Trophoblast cell (in vitro differentiated cells and primary cell): ENCODE measurements at regions not wholly inside any gene's neighbourhood (a gene's known extent, or its start where the extent isn't known, plus 50 kb on each side); places are given as distances from the start of the nearest gene placed in this dataset.

Experiments used
- DNase-seq, 2 donors: peaks; one replicate each; pipeline ENCODE4 v3.0.0-alpha.2; 2016
- H2AFZ ChIP-seq: 2 replicates; pipeline ENCODE4 v1.6.1; 2013; ENCODE audit warnings: low read length, moderate library complexity, mild to moderate bottlenecking; ENCODE audit not compliant: insufficient read depth, poor library complexity
- H2AK5ac ChIP-seq: 2 replicates; pipeline ENCODE4 v1.6.1; 2013; ENCODE audit warnings: mild to moderate bottlenecking, low read length
- H2BK120ac ChIP-seq: 2 replicates; pipeline ENCODE4 v1.6.1; 2013; ENCODE audit warnings: low read length, mild to moderate bottlenecking, moderate library complexity; ENCODE audit not compliant: insufficient read depth, poor library complexity
- H2BK12ac ChIP-seq: 2 replicates; pipeline ENCODE4 v1.6.1; 2013; ENCODE audit warnings: mild to moderate bottlenecking, low read length, moderate library complexity
- H2BK5ac ChIP-seq: 2 replicates; pipeline ENCODE4 v1.6.1; 2013; ENCODE audit warnings: low read length, low read depth, moderate library complexity, mild to moderate bottlenecking; ENCODE audit not compliant: poor library complexity
- H3K14ac ChIP-seq: 2 replicates; pipeline ENCODE4 v1.6.1; 2013; ENCODE audit warnings: mild to moderate bottlenecking, low read length
- H3K18ac ChIP-seq: 2 replicates; pipeline ENCODE4 v1.6.1; 2013; ENCODE audit warnings: mild to moderate bottlenecking, low read length
- H3K23ac ChIP-seq: 2 replicates; pipeline ENCODE4 v1.6.1; 2013; ENCODE audit warnings: low read length
- H3K27ac ChIP-seq: 2 replicates; pipeline ENCODE4 v1.5.1; 2013; ENCODE audit warnings: low read depth, mild to moderate bottlenecking, inconsistent platforms, low read length, moderate library complexity
- H3K27me3 ChIP-seq: 2 replicates; pipeline ENCODE4 v1.6.1; 2013; ENCODE audit warnings: inconsistent platforms, mild to moderate bottlenecking, low read length, moderate library complexity; ENCODE audit not compliant: insufficient read depth
- H3K36me3 ChIP-seq, 2 experiments: 1 replicate in 1 of 2; 2 replicates in 1 of 2; pipeline ENCODE4 v1.6.1; 2013; ENCODE audit warnings: low read length in 2 of 2, mild to moderate bottlenecking in 2 of 2, moderate library complexity in 1 of 2; ENCODE audit not compliant: insufficient read depth in 2 of 2, control insufficient read depth in 1 of 2
- H3K4ac ChIP-seq: 2 replicates; pipeline ENCODE4 v1.6.1; 2013; ENCODE audit warnings: low read depth, mild to moderate bottlenecking, low read length, moderate library complexity
- H3K4me1 ChIP-seq, 2 experiments: 1 replicate in 1 of 2; 2 replicates in 1 of 2; pipeline ENCODE4 v1.6.1; 2013; ENCODE audit warnings: low read length in 2 of 2, mild to moderate bottlenecking in 2 of 2, moderate library complexity in 1 of 2; ENCODE audit not compliant: insufficient read depth in 2 of 2, control insufficient read depth in 1 of 2
- H3K4me2 ChIP-seq: 2 replicates; pipeline ENCODE4 v1.6.1; 2013; ENCODE audit warnings: inconsistent platforms, mild to moderate bottlenecking, low read length, moderate library complexity
- H3K4me3 ChIP-seq: 2 replicates; pipeline ENCODE4 v1.5.1; 2013; ENCODE audit warnings: mild to moderate bottlenecking, low read depth, low read length, inconsistent platforms
- H3K79me1 ChIP-seq: one replicate; pipeline ENCODE4 v1.6.1; 2013; ENCODE audit warnings: low read length
- H3K79me2 ChIP-seq: 2 replicates; pipeline ENCODE4 v1.6.1; 2013; ENCODE audit warnings: low read length, mild to moderate bottlenecking; ENCODE audit not compliant: control insufficient read depth, insufficient read depth, poor library complexity
- H3K9ac ChIP-seq: 2 replicates; pipeline ENCODE4 v1.6.1; 2013; ENCODE audit warnings: mild to moderate bottlenecking, low read length
- H3K9me3 ChIP-seq: 2 replicates; pipeline ENCODE4 v1.6.1; 2013; ENCODE audit warnings: low read depth, mild to moderate bottlenecking, control low read depth, inconsistent platforms, low read length; ENCODE audit not compliant: insufficient read depth
- H4K12ac ChIP-seq: 2 replicates; pipeline ENCODE4 v1.6.1; 2013; ENCODE audit warnings: low read depth, mild to moderate bottlenecking, low read length, moderate library complexity
- H4K8ac ChIP-seq: 2 replicates; pipeline ENCODE4 v1.6.1; 2013; ENCODE audit warnings: low read depth, mild to moderate bottlenecking, low read length, moderate library complexity
- H4K91ac ChIP-seq: one replicate; pipeline ENCODE4 v1.6.1; 2013; ENCODE audit warnings: low read depth, mild to moderate bottlenecking, low read length, moderate library complexity
- WGBS: extraction: QIAGEN DNeasy Blood & Tissue Kit; methylation state at CpG from one replicate; pipeline ENCODE4 v1.1.7; 2013; ENCODE audit warnings: missing lambda C conversion rate; ENCODE audit not compliant: insufficient read length, insufficient coverage; ENCODE audit errors: extremely low coverage; 5-methylcytosine and 5-hydroxymethylcytosine counted together

DNA sequence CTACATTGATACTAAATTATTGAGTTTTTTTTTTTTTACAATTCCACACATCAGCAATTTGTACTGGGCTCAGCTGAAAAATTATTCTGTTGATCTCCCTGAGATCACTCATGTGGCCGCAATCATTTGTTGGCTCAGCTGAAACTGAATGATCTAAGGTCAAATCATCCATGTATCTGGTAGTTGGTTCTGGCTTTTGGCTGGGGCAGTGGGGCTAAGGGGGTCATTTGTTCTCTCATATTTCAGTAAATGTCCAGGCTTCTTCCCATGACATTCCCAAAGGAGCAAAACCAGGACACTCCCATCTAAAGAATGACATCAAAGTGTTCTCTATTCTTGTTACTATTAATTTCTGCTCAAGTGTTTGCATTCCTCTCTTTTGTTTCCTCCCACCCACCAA is 806.7 kb upstream of the ADGRL2 start:
- Histone ChIP-seq H3K79me1 (peaks cover 1% of the 10 kb centered on the region), H3K27ac (no peak overlapping the region), H2AK5ac (peak overlapping the region; percentile 54), H3K79me2 (no peaks in the 10 kb centered on the region), H3K4me1 (peaks cover 0 to 2% of the 10 kb centered on the region in 2 experiments), H3K9ac (no peak overlapping the region), H3K14ac (no peak overlapping the region), H3K4me3 (no peak overlapping the region), H2BK5ac (no peak overlapping the region), H3K4me2 (no peak overlapping the region), H3K27me3 (no peaks in the 10 kb centered on the region), H2BK12ac (no peak overlapping the region), H4K12ac (no peak overlapping the region), H2AFZ (no peak overlapping the region), H3K9me3 (no peaks in the 10 kb centered on the region), H3K36me3 (no peaks in the 10 kb centered on the region), H3K4ac (no peak overlapping the region), H2BK120ac (no peak overlapping the region), H3K18ac (no peak overlapping the region), H4K8ac (no peak overlapping the region), H3K23ac (no peak overlapping the region), H4K91ac (no peak overlapping the region)
- DNase-seq = no peak
- no CpG with 5 or more reads among the region's 1 CpG for WGBS

DNA sequence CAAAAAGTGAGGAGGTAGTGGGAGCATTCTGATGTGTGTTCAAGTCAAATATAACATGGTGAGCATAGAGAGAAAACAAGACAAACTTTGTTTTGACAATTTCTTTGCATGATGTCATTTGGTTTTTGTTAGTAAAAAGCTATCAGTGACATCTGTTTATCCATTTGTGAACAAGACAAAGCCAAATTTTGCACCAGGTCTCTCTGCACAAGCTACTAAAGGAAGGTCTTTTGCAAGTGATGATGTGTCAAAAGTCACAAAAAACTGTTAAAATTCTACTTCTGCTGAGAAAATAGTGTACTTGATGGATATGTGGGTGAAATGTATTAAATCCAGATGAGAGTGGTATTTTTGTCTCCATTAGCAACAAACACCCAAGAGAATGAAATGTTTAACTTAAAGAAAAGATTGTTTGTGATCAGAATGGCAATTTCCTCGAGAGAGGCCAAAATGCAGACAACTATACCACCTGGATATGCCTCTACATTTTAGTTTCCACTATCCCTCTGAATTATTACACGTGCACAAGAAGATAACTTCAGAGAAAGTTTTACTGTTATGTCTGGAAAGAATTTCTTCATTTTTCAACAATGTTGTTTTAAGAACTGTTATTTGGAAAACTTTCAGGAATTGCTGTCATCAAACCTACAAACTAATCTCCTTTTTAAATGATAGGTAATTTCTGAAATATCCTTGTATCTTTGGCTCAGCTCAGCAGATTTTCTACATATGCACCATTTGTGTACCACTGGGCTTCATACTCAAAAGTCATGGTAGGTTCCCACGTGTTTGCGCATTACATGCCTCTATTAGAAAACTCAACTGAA is 807.4 kb upstream of the ADGRL2 start:
- Histone ChIP-seq H2BK5ac (no peak overlapping the region), H3K79me1 (peaks cover 1% of the 10 kb centered on the region), H3K18ac (no peak overlapping the region), H3K79me2 (no peaks in the 10 kb centered on the region), H3K4me1 (peaks cover 0 to 2% of the 10 kb centered on the region in 2 experiments), H2BK12ac (no peak overlapping the region), H3K14ac (no peak overlapping the region), H3K9me3 (no peaks in the 10 kb centered on the region), H2AK5ac (no peak overlapping the region), H4K8ac (no peak overlapping the region), H3K4me2 (no peak overlapping the region), H3K27ac (no peak overlapping the region), H3K4ac (no peak overlapping the region), H4K91ac (no peak overlapping the region), H3K36me3 (no peaks in the 10 kb centered on the region), H3K27me3 (no peaks in the 10 kb centered on the region), H2BK120ac (no peak overlapping the region), H2AFZ (no peak overlapping the region), H3K23ac (no peak overlapping the region), H4K12ac (no peak overlapping the region), H3K9ac (no peak overlapping the region), H3K4me3 (no peak overlapping the region)
- WGBS = no CpG with 5 or more reads among the region's 4 CpGs
- DNase-seq = no peak

DNA sequence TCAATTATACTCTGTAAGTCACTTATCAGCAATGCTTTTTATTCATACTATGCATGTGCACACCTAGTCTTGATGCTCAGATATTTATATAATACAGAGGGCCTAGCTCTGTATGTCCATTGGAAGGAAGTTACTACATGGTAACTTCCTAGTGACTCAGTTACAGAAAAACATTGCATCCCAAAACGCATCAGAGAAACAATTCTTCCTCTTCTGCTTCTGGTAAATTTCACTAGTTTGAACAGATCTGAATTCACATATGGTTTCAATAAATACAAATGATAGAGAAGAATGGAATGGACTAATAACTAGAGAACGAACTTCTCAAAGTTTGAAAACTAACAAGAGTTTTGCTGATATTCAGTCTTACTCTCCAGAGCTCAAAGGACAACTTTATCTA is 811.3 kb upstream of the ADGRL2 start:
- no peak overlapping the region for H3K9ac ChIP-seq
- H2BK120ac ChIP-seq = no peak overlapping the region
- no peaks in the 10 kb centered on the region for H3K36me3 ChIP-seq
- no peak overlapping the region for H4K12ac ChIP-seq
- H3K79me2 ChIP-seq = no peaks in the 10 kb centered on the region
- no peak overlapping the region for H3K4me2 ChIP-seq
- H4K91ac ChIP-seq = no peak overlapping the region
- no peaks in the 10 kb centered on the region for H3K9me3 ChIP-seq
- no peak overlapping the region for H4K8ac ChIP-seq
- H3K14ac ChIP-seq = no peak overlapping the region
- no peaks in the 10 kb centered on the region for H3K27me3 ChIP-seq
- no CpG with 5 or more reads among the region's 2 CpGs for WGBS
- no peak overlapping the region for H2AFZ ChIP-seq
- H2BK5ac ChIP-seq = no peak overlapping the region
- no peak for DNase-seq
- no peak overlapping the region for H2AK5ac ChIP-seq
- no peaks in the 10 kb centered on the region for H3K4me1 ChIP-seq
- peaks cover 1% of the 10 kb centered on the region for H3K79me1 ChIP-seq
- no peak overlapping the region for H3K4ac ChIP-seq
- H2BK12ac ChIP-seq = no peak overlapping the region
- no peak overlapping the region for H3K4me3 ChIP-seq
- H3K27ac ChIP-seq = no peak overlapping the region
- no peak overlapping the region for H3K18ac ChIP-seq
- no peak overlapping the region for H3K23ac ChIP-seq

DNA sequence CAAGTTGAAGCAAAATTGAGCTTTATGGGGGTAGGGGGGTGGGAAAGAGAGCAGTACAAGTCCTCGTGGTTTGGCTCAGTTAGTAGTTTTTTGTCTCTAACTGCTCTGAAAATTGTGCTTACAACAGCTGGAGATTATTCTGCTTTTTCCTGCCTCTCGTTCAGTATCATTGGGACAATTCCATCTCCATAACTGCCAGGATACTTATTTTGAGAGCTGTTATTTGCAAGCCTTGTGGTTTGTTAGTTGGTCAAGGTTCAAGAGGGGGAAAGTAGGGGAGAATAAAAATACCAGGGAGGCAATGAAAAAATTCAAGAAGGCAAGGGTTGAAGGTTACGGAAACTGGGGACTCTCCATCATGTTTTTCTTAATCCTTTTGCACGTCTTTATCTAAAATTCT is 811.8 kb upstream of the ADGRL2 start:
- no peak overlapping the region for H2AFZ ChIP-seq

More for the DNA sequence above, 811.8 kb upstream of the ADGRL2 start:
- no peaks in the 10 kb centered on the region for H3K4me1 ChIP-seq
- H2BK120ac ChIP-seq = no peak overlapping the region
- no peak overlapping the region for H2AK5ac ChIP-seq
- no peaks in the 10 kb centered on the region for H3K36me3 ChIP-seq
- no peak overlapping the region for H3K4me2 ChIP-seq
- no peaks in the 10 kb centered on the region for H3K27me3 ChIP-seq
- no peak overlapping the region for H3K14ac ChIP-seq
- no CpG with 5 or more reads among the region's 4 CpGs for WGBS
- H4K8ac ChIP-seq = no peak overlapping the region
- H2BK5ac ChIP-seq = no peak overlapping the region
- H3K18ac ChIP-seq = no peak overlapping the region
- no peak overlapping the region for H3K9ac ChIP-seq
- peaks cover 1% of the 10 kb centered on the region for H3K79me1 ChIP-seq
- H2BK12ac ChIP-seq = no peak overlapping the region
- no peak overlapping the region for H4K91ac ChIP-seq
- H3K23ac ChIP-seq = no peak overlapping the region
- H4K12ac ChIP-seq = no peak overlapping the region
- H3K9me3 ChIP-seq = no peaks in the 10 kb centered on the region
- no peak overlapping the region for H3K4me3 ChIP-seq
- H3K27ac ChIP-seq = no peak overlapping the region
- H3K79me2 ChIP-seq = no peaks in the 10 kb centered on the region
- no peak for DNase-seq
- no peak overlapping the region for H3K4ac ChIP-seq
